ENCODE measurements at regions not wholly inside any gene's neighbourhood (a gene's known extent, or its start where the extent isn't known, plus 50 kb on each side); places are given as distances from the start of the nearest gene placed in this dataset.

DNA sequence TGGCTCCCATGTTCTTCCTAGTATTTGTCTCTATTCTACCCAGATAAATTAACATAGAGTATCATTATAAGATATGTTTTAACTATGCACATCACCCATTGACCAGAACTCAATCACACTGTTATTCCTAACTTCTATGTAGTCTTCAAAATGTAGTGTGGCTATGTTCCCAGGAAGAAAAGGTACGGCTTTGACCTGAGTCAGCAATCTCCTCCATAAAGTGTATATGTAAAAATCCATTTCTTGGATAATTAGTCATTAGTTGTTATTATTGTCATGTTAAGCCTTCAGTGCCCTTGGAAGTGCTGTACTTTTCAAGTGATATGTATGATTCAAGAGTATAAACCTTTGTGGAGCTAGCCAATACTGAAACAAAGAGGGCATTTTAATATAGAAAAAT, 444.0 kb upstream of the ZWINT start:
- Mint-ChIP-seq H3K9me3 (peaks cover 17 to 18% of the 10 kb centered on the region in 2 donors), H3K27me3 (ENCODE audit: low read depth in 2 of 2) (no peaks in the 10 kb centered on the region)
- TF ChIP-seq CTCF (IDR thresholded peaks at IDR 0.05), result no peak

DNA sequence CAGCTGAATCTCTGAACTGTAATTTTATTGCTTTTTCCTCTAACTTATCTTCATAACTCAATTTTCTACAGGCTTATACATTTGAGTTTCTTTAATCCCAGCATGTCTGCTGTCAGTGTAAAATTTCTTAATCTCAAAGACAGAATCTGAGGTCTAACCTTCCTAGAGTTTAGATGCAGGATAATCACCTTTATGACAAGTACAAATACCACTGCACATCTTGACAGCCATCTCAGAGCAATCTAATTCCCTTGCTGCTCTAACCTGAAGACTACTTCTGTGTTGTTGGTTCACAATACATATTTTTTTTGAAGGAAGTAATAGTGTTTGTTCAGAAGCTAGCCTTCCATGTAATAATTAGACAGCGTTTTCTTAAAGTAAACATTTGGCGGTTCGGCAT, 424.2 kb upstream of the ZWINT start:
- H3K9me3 ChIP-seq (ENCODE audit: control insufficient read depth, insufficient read depth, low read length), result no peaks in the 10 kb centered on the region
- ATAC-seq (no peak), DNase-seq (no peak)
- H3K36me3 ChIP-seq (ENCODE audit: control insufficient read depth, insufficient read depth, low read length), result no peaks in the 10 kb centered on the region
- WGBS (ENCODE audit: insufficient coverage), result no CpG with 5 or more reads among the region's 3 CpGs
- no peaks in the 10 kb centered on the region for H3K4me1 ChIP-seq (ENCODE audit: control insufficient read depth, insufficient read depth, low read length)
- Mint-ChIP-seq H3K4me3 (no peak overlapping the region), H3K27ac (no peak overlapping the region), H3K36me3 (peaks cover 17% of the 10 kb centered on the region), H3K27me3 (ENCODE audit: low read depth in 2 of 2) (no peaks in the 10 kb centered on the region), H3K9me3 (peaks cover 20 to 27% of the 10 kb centered on the region in 2 donors), H3K4me1 (no peaks in the 10 kb centered on the region)
- no peak overlapping the region for H3K27ac ChIP-seq (ENCODE audit: low read length)
- H3K27me3 ChIP-seq (ENCODE audit: control insufficient read depth, insufficient read depth, low read length), result no peaks in the 10 kb centered on the region
- no peak overlapping the region for H3K4me3 ChIP-seq (ENCODE audit: low read length)
- no peak for TF ChIP-seq CTCF (IDR thresholded peaks at IDR 0.05)
- intact Hi-C loops (cut with micrococcal nuclease), result no loop called here

More for the DNA sequence above, 444.0 kb upstream of the ZWINT start:
- intact Hi-C loops (cut with micrococcal nuclease), result no loop called here
- Mint-ChIP-seq H3K4me3 (no peak overlapping the region), H3K27ac (no peak overlapping the region), H3K36me3 (peaks cover 8% of the 10 kb centered on the region), H3K4me1 (no peaks in the 10 kb centered on the region)
- H3K4me3 ChIP-seq (ENCODE audit: low read length), result no peak overlapping the region
- no peak for ATAC-seq
- H3K36me3 ChIP-seq (ENCODE audit: control insufficient read depth, insufficient read depth, low read length), result no peaks in the 10 kb centered on the region
- WGBS (ENCODE audit: insufficient coverage), result no CpG with 5 or more reads among the region's 1 CpG
- peaks cover 8% of the 10 kb centered on the region for H3K9me3 ChIP-seq (ENCODE audit: control insufficient read depth, insufficient read depth, low read length)
- H3K27ac ChIP-seq (ENCODE audit: low read length), result no peak overlapping the region
- no peak for DNase-seq
- H3K27me3 ChIP-seq (ENCODE audit: control insufficient read depth, insufficient read depth, low read length), result no peaks in the 10 kb centered on the region
- H3K4me1 ChIP-seq (ENCODE audit: control insufficient read depth, insufficient read depth, low read length), result no peaks in the 10 kb centered on the region

- Mint-ChIP-seq H3K4me3 (no peak overlapping the region), H3K36me3 (peaks cover 7% of the 10 kb centered on the region), H3K27ac (no peak overlapping the region), H3K9me3 (peaks cover 24 to 26% of the 10 kb centered on the region in 2 donors), H3K4me1 (no peaks in the 10 kb centered on the region), H3K27me3 (ENCODE audit: low read depth in 2 of 2) (no peaks in the 10 kb centered on the region)
- Histone ChIP-seq H3K27me3 (ENCODE audit: control insufficient read depth, insufficient read depth, low read length) (no peaks in the 10 kb centered on the region), H3K27ac (ENCODE audit: low read length) (no peak overlapping the region), H3K4me3 (ENCODE audit: low read length) (no peak overlapping the region), H3K4me1 (ENCODE audit: control insufficient read depth, insufficient read depth, low read length) (no peaks in the 10 kb centered on the region), H3K9me3 (ENCODE audit: control insufficient read depth, insufficient read depth, low read length) (peaks cover 3% of the 10 kb centered on the region), H3K36me3 (ENCODE audit: control insufficient read depth, insufficient read depth, low read length) (no peaks in the 10 kb centered on the region)
- 51% methylated on average over 4 of the region's 4 CpGs for WGBS (ENCODE audit: insufficient coverage)
- ATAC-seq (no peak), DNase-seq (no peak)
- intact Hi-C loops (cut with micrococcal nuclease), result no loop called here
- no peak for TF ChIP-seq CTCF (IDR thresholded peaks at IDR 0.05)
These were observed 421.4 kb upstream of the ZWINT start for GRCh38 chr10:56782503-56782902.

- Mint-ChIP-seq H3K4me3 (no peak overlapping the region), H3K27ac (no peak overlapping the region), H3K36me3 (peaks cover 15% of the 10 kb centered on the region), H3K9me3 (peaks cover 11 to 17% of the 10 kb centered on the region in 2 donors), H3K27me3 (ENCODE audit: low read depth in 2 of 2) (no peaks in the 10 kb centered on the region), H3K4me1 (no peaks in the 10 kb centered on the region)
- no peaks in the 10 kb centered on the region for H3K36me3 ChIP-seq (ENCODE audit: control insufficient read depth, insufficient read depth, low read length)
- 41% methylated on average over 1 of the region's 1 CpG for WGBS (ENCODE audit: insufficient coverage)
- peaks cover 9% of the 10 kb centered on the region for H3K9me3 ChIP-seq (ENCODE audit: control insufficient read depth, insufficient read depth, low read length)
- H3K4me1 ChIP-seq (ENCODE audit: control insufficient read depth, insufficient read depth, low read length), result no peaks in the 10 kb centered on the region
- no peak for DNase-seq
- no peak overlapping the region for H3K27ac ChIP-seq (ENCODE audit: low read length)
- ATAC-seq, result no peak
- H3K27me3 ChIP-seq (ENCODE audit: control insufficient read depth, insufficient read depth, low read length), result no peaks in the 10 kb centered on the region
- H3K4me3 ChIP-seq (ENCODE audit: low read length), result no peak overlapping the region
- intact Hi-C loops (cut with micrococcal nuclease), result no loop called here
- no peak for TF ChIP-seq CTCF (IDR thresholded peaks at IDR 0.05)
These were observed 410.3 kb upstream of the ZWINT start for GRCh38 chr10:56771343-56771742.
